ENCODE measurements at regions not wholly inside any gene's neighbourhood (a gene's known extent, or its start where the extent isn't known, plus 50 kb on each side); places are given as distances from the start of the nearest gene placed in this dataset.

GRCh38 chr18:51363384-51363783, 165.9 kb upstream of the MEX3C start:
- 0% methylated on average over 1 of the region's 1 CpG for WGBS (ENCODE audit: insufficient coverage, low coverage, missing lambda C conversion rate)
- TF ChIP-seq SPI1 (IDR thresholded peaks at IDR 0.05; ENCODE audit: borderline replicate concordance, low read depth, low read length): no peak
- TF ChIP-seq SIX5 (IDR thresholded peaks at IDR 0.05; ENCODE audit: borderline replicate concordance in 1 of 2, insufficient read depth in 1 of 2, low read depth in 1 of 2, low read length in 2 of 2): no peak
- TF ChIP-seq XRCC4 (IDR thresholded peaks at IDR 0.05; ENCODE audit: extremely low read depth, insufficient read depth, insufficient read length): no peak
- no peak for TF ChIP-seq POLR2B (IDR thresholded peaks at IDR 0.05; ENCODE audit: low read depth, partially characterized antibody)
- TF ChIP-seq SIN3A (IDR thresholded peaks at IDR 0.05; ENCODE audit: borderline replicate concordance in 2 of 2, control insufficient read depth in 1 of 2, low read depth in 2 of 2, low read length in 2 of 2): no peak
- Histone ChIP-seq H3K4me2 (ENCODE audit: insufficient read depth, low read length) (no peak overlapping the region), H3K4me3 (no peak overlapping the region), H4K20me1 (replicated peaks; ENCODE audit: control insufficient read depth, insufficient read depth, low read length) (no peaks in the 10 kb centered on the region), H3K36me3 (ENCODE audit: control insufficient read depth, insufficient read depth, low read length) (no peaks in the 10 kb centered on the region), H3K79me2 (ENCODE audit: control insufficient read depth, insufficient read depth, low read length) (no peaks in the 10 kb centered on the region), H3K27ac (ENCODE audit: extremely low read depth, low read depth, low read length) (no peak overlapping the region), H3K9me3 (replicated peaks; ENCODE audit: control insufficient read depth, insufficient read depth, low read depth, low read length) (no peaks in the 10 kb centered on the region), H3K9me1 (ENCODE audit: control insufficient read depth, insufficient read depth, low read length) (no peaks in the 10 kb centered on the region), H3K4me1 (replicated peaks in 1 of 2; ENCODE audit: control insufficient read depth in 2 of 2, insufficient read depth in 2 of 2, low read length in 2 of 2) (peaks cover 0 to 3% of the 10 kb centered on the region in 2 experiments; a peak in 2 of 5 replicates), H2AFZ (ENCODE audit: low read depth, low read length) (no peak overlapping the region), H3K27me3 (ENCODE audit: control insufficient read depth in 2 of 2, insufficient read depth in 2 of 2, low read length in 2 of 2) (no peaks in the 10 kb centered on the region), H3K9ac (ENCODE audit: insufficient read depth in 1 of 2, low read depth in 2 of 2, low read length in 2 of 2) (no peak overlapping the region)
- ATAC-seq (no peak), FAIRE-seq (no peak), DNase-seq (ENCODE audit: extremely low read depth in 1 of 4, low spot score in 3 of 4) (no peak)
- in situ Hi-C loops (cut with MboI): no loop called here
- CTCF ChIA-PET (ENCODE audit: low intra/inter-chr PET ratio): no interaction called here
- intact Hi-C loops (cut with micrococcal nuclease): no loop called here
- BruUV-seq (replicated peaks): no TSS peak
- POLR2A ChIA-PET: no interaction called here

- Histone ChIP-seq H3K36me3 (ENCODE audit: control insufficient read depth, insufficient read depth, low read length) (no peaks in the 10 kb centered on the region), H3K27me3 (ENCODE audit: control insufficient read depth in 2 of 2, insufficient read depth in 2 of 2, low read length in 2 of 2) (no peaks in the 10 kb centered on the region), H3K4me1 (replicated peaks in 1 of 2; ENCODE audit: control insufficient read depth in 2 of 2, insufficient read depth in 2 of 2, low read length in 2 of 2) (no peaks in the 10 kb centered on the region), H4K20me1 (replicated peaks; ENCODE audit: control insufficient read depth, insufficient read depth, low read length) (no peaks in the 10 kb centered on the region), H3K27ac (ENCODE audit: extremely low read depth, low read depth, low read length) (no peak overlapping the region), H3K79me2 (ENCODE audit: control insufficient read depth, insufficient read depth, low read length) (no peaks in the 10 kb centered on the region), H3K9me3 (replicated peaks; ENCODE audit: control insufficient read depth, insufficient read depth, low read depth, low read length) (no peaks in the 10 kb centered on the region), H3K9me1 (ENCODE audit: control insufficient read depth, insufficient read depth, low read length) (no peaks in the 10 kb centered on the region), H3K4me2 (ENCODE audit: insufficient read depth, low read length) (peak overlapping the region; percentile 1; the same call in 1 of the 2 replicates), H3K4me3 (no peak overlapping the region), H2AFZ (ENCODE audit: low read depth, low read length) (no peak overlapping the region), H3K9ac (ENCODE audit: insufficient read depth in 1 of 2, low read depth in 2 of 2, low read length in 2 of 2) (no peak overlapping the region)
- FAIRE-seq (no peak), ATAC-seq (no peak), DNase-seq (ENCODE audit: extremely low read depth in 1 of 4, low spot score in 3 of 4) (peak in 1 of 4 experiments; percentile 8)
- 4% methylated on average over 3 of the region's 3 CpGs for WGBS (ENCODE audit: insufficient coverage, low coverage, missing lambda C conversion rate)
- CTCF ChIA-PET (ENCODE audit: low intra/inter-chr PET ratio): no interaction called here
- POLR2A ChIA-PET: no interaction called here
- BruUV-seq (replicated peaks): no TSS peak
- in situ Hi-C loops (cut with MboI): no loop called here
- intact Hi-C loops (cut with micrococcal nuclease): loop anchor here (10.0 kb wide), 1 partner anchor 96 kb away; no protein-coding TSS in a partner anchor
- TF ChIP-seq PBX2 (CRISPR knock-in tag; IDR thresholded peaks at IDR 0.05; ENCODE audit: low read depth): no peak
- peak; percentile 61 for TF ChIP-seq PBX2 (tag; conservative IDR thresholded peaks at IDR 0.05; ENCODE audit: low read depth)
- no peak for TF ChIP-seq ZC3H4 (CRISPR knock-in tag; IDR thresholded peaks at IDR 0.05; ENCODE audit: borderline replicate concordance)
- no peak for TF ChIP-seq ZBED1 (IDR thresholded peaks at IDR 0.05)
- 0 out of 2 replicates have a peak, but pooled peaks have one; percentile 8 for TF ChIP-seq CBFA2T3 (IDR thresholded peaks at IDR 0.05)
- peak; percentile 32 for TF ChIP-seq MEIS2 (IDR thresholded peaks at IDR 0.05; ENCODE audit: partially characterized antibody)
- no peak for TF ChIP-seq ATF3 (IDR thresholded peaks at IDR 0.05)
- no peak for TF ChIP-seq ATF3 (CRISPR knock-in tag; conservative IDR thresholded peaks at IDR 0.05)
- peak; percentile 42; the same call in 1 of the 2 replicates for TF ChIP-seq ESRRA (IDR thresholded peaks at IDR 0.05; ENCODE audit: borderline replicate concordance, low read depth)
- TF ChIP-seq ELF2 (CRISPR knock-in tag; IDR thresholded peaks at IDR 0.05): no peak
Observed at GRCh38 chr18:51370996-51371395, 173.5 kb upstream of the MEX3C start.

All from K562 (cell line).